NCI-H146 (cell line): ENCODE measurements at regions not wholly inside any gene's neighbourhood (a gene's known extent, or its start where the extent isn't known, plus 50 kb on each side); places are given as distances from the start of the nearest gene placed in this dataset.

Experiments used
- DNase-seq: peaks from one replicate; lab custom pipeline; 2025; lab: John Stamatoyannopoulos, UW

DNA sequence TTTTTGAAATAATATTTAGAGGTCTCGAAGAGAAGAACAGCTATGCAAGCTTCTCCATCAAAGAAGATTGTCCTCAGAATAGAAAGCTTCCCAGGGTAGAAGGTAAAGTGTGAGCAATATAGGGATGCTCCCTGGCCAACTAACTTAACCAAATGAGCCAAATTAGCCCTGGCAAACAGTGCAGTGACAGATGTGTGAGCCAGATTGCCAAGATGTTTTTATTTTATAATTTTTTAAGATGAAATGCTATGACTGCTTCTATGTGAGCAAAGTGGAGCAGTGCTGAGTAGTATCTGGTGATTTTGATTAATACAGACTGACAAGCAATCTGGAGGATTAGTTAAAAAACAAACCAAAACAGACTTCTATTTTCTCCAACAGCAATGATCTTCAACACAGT lies 202.1 kb downstream of the NOVA1 start:
- no peak for DNase-seq

DNA sequence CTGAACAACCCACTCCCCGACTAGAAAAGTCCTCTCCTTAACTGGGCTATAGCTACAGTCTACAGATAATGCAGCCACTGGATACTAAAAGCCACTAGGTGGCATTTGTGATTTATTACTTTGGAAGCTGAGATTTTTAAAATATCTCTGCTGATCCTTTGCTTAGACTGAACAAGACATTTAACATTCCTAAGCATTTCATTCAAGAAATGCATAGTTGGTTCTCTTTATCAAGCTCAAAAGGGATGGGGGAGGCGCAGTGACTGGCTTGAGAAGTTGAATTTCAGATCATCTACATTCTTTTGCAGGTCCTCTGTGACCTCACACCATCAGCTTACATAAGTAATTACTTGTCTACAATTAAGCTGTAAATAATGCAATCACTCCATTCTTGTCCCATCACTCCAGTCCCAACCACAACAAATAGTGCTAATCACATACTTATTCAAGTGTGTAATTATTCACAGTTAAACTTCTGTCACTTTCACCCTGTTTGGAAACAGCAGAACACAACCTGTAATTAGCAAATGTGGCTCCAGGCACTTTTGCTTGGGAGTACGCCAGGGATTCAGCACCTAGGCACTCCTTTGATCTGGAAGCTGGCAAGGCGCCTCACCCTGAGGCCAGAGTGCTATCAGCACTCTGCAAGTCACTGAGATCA lies 203.6 kb downstream of the NOVA1 start:
- peak; percentile 95 for DNase-seq

- no peak for DNase-seq
Observed at GRCh38 chr14:26392498-26392897, 205.3 kb downstream of the NOVA1 start.

- no peak for DNase-seq
Observed at GRCh38 chr14:26389646-26390508, 208.0 kb downstream of the NOVA1 start.

DNA sequence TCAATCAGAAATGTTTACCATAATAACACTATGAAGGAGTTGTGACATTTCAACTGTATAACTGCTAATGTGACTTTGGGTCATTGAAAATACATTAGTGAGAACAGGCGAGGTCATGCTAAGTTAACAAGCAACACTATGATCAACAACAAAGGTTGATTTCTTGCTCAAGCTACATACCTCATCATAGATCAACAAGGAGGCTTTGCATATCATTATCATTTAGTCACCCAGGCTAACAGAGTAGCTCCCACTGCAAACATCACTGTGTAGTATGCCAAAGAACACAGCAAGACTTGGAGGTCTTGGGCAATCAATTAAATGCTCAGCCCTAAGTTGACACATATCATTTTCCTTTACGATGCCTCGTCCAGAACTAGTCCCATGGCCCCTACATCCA lies 212.5 kb downstream of the NOVA1 start:
- DNase-seq, result no peak

GRCh38 chr14:26382901-26383685 lies 214.7 kb downstream of the NOVA1 start:
- no peak for DNase-seq

DNA sequence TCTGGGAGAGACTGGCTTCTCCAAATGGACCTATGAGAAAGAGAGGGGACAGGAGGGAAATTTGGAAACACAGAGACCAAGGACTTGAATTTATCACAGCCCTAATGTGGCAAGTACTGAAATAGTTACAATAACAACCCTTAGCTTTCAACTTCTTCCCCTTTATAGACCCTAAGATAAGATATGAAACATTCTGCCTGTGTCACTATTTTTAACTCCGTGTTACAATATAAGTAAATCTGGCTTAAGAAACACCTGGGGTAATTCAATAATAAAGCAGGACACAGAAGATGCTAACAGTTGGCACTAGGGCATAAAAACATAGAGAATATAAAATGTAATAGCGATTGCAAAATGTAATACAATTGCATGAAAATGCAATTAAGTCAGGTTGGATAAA lies 216.4 kb downstream of the NOVA1 start:
- no peak for DNase-seq

DNA sequence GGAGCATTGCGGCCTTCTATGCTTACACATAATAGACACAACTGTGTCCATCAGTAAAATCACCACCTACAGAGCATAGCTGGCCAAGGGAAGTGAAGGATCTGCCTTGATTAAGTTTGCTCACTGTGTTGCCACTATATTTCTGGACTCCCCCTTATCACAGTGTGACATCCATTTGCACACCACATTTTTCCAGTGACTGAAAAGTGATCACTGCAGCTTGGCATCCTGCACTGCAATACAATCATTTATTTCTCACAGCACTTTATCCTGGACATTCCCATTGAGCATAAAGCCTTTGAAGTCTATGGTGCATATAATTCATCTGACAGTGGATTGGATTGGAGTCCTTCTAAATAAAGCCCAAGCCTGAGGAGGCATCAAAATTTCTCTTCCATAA lies 217.2 kb downstream of the NOVA1 start:
- no peak for DNase-seq

GRCh38 chr14:26379951-26380350 lies 217.9 kb downstream of the NOVA1 start:
- no peak for DNase-seq

- DNase-seq, result no peak
Observed at GRCh38 chr14:26377150-26377549, 220.7 kb downstream of the NOVA1 start.

GRCh38 chr14:26370115-26370514 lies 227.7 kb downstream of the NOVA1 start:
- DNase-seq, result peak; percentile 36

DNA sequence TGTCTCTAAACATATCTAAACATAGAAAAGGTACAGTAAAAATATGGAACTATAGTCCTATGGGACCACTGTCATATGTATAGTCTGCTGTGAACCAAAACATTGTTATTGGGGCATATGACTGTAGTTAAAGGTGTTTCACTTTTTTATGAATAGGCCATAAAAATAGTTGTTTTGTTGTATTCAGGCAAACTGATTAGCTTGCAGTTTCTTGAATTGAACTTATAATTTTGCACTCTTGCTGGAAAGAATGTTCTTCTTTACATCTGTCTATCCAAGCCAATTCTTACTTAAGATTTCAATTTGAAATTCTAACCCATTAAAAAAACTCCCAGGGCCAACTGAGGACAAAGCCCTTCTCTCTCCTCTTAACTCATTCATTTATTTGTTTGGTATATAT lies 234.1 kb downstream of the NOVA1 start:
- DNase-seq, result no peak

GRCh38 chr14:26344596-26344995 lies 253.2 kb downstream of the NOVA1 start:
- no peak for DNase-seq

DNA sequence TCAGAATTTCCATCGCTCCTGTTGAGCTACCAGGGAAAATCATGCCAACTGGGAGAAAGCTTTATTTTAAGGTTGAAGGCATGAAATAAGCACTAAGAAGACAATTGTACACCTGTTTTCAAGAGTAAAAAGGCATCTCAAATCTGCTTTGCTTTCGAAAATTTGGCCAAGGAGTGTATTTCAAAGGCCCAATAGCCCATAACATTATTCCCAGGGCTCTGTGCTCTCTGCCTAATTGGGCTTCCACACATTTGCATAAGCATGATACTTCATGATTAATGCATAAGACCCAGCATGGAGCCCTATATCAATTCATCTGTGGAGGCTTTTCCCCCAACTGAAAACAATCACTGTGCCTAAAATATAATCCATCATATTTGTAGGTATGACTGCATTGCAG lies 258.5 kb downstream of the NOVA1 start:
- DNase-seq, result peak; percentile 2

- no peak for DNase-seq
Observed at GRCh38 chr14:26338231-26338630, 259.6 kb downstream of the NOVA1 start.

GRCh38 chr14:26334288-26334687 lies 263.5 kb downstream of the NOVA1 start:
- DNase-seq, result no peak

GRCh38 chr14:26332966-26333365 lies 264.9 kb downstream of the NOVA1 start:
- no peak for DNase-seq

DNA sequence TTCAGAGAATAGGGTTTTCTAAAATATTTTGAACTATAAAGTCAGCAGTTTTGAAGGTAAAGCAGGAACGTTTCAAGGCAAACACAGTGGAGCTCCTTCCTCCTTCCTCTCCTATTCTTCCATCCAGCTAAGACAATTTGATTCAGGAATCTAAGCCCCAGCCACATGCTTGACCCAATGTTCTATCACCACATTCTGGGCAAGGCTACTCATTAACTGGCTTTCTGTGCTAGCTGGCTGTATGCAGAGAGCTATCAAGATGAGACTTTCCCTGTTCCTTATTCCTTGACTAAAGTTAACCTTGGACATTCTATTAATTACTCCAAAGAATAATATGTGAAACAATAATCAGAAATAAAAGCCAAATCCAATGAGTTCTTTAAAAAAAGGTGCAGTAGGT lies 266.9 kb downstream of the NOVA1 start:
- no peak for DNase-seq

DNA sequence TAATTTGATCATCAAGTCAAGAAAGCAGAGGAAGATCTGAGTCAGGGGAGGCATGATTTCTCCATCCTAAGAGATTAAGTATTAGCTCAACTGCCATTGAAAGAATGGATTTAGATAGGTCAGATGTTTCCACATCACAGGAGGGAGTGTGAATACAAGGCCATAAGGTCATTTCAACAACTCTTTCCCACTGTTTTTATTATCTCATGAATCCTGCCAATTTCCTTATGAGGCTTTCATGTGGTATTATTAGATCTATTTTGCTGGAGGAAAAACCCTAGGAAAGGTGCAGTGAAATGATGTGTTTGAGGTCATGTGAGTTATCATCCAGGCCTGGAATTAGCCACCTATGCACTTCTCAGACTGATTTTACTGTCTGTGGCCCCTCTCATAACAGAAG lies 269.0 kb downstream of the NOVA1 start:
- DNase-seq, result peak; percentile 48

- peak; percentile 69 for DNase-seq
Observed at GRCh38 chr14:26323869-26324268, 274.0 kb downstream of the NOVA1 start.

GRCh38 chr14:26320886-26321285 lies 276.9 kb downstream of the NOVA1 start:
- DNase-seq, result no peak

DNA sequence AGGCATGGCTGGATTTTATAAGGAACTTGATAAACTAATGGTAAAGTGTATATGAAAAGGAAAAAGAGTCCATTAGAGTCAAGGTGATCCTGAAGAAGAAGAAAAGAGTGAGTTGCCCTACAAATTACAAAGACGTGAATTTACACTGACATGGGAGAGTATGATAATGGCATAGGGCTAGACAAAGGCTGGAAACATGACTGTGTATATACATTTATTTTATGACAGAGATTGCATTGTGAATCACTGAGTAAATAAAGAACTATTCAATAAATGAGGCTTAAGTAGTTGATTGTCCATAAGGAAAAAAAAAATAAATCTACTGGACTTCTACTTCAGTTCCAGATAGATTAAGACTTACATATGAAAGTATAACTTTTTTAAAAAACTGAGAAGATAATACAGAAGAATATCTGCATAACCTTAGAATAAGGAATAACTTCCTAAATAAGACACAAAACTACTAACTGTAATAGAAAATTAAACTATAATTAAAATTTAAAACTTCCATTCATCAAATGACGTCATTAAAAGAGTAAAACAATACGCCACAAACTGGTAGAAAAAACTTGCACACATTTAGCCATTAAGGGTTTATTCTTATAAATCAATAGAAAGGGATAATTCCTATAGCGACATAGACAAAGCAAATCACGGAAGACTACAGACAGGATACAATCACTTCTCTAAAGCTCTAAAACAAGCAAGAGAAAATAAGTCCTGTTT lies 278.5 kb downstream of the NOVA1 start:
- peak; percentile 44 for DNase-seq
